GM18858 (cell line): ENCODE measurements at regions not wholly inside any gene's neighbourhood (a gene's known extent, or its start where the extent isn't known, plus 50 kb on each side); places are given as distances from the start of the nearest gene placed in this dataset.

Source experiments
- ATAC-seq: cut with Tn5 transposase; IDR thresholded peaks from one replicate; pipeline ENCODE4 v1.9.1; 2021; ENCODE audit not compliant: unreplicated experiment

DNA sequence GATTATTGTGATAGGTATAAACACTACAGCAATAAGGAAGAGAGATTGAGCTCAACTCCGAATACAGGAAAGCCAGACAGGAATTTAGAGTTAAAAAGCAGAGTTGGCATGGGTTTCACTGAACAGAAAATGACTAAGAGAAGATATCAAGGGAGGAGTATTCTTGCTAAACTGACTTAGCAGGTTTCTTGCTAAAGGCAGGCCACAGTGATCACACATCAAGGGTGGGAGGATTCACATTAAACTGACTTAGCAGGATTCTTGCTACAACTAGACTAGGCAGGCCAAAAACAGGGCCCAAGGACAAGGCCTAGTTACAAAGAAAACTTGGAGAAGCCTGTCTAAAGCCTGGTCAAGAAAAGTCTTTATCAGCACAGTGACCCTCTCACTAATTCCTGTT, 195.1 kb downstream of the MAGEB5 start:
- ATAC-seq: no peak

DNA sequence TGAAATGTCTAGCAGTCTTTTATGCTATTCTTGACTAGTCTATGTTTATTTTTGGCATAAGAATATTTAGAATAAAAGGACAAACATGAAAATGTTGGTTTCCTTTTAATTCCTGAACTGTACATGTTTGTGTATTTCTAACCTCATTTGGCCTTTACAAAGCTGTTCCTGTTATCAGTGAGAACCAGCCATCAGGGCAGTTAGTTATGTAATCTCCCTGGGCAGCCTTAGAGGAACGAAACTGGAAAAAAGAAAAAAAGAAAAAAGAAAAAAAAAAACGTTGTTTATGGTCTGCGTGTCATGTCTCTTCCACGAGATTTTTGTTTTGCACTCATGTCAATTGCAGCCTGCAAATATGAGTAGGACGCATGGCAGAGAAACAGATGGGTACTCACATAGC, 193.7 kb downstream of the MAGEB5 start:
- ATAC-seq: no peak

DNA sequence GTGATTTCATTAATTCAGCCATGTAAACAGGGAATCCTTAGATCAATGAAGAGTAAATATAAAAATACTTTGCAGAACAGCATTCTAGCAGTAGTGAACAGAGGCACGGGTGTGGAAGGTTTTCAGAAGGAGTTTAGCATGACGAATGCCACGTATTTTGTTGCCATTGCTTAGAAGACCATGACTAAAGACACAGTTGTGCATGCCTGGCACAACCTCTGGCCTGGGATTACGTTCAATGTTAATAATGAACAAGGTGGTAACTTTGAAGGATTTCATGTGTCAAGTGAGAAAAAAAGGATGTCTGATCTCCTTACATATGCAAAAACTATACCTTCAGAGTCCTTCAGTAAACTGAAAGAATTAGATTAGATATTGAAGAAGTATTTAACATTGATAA, 171.9 kb downstream of the MAGEB5 start:
- no peak for ATAC-seq

DNA sequence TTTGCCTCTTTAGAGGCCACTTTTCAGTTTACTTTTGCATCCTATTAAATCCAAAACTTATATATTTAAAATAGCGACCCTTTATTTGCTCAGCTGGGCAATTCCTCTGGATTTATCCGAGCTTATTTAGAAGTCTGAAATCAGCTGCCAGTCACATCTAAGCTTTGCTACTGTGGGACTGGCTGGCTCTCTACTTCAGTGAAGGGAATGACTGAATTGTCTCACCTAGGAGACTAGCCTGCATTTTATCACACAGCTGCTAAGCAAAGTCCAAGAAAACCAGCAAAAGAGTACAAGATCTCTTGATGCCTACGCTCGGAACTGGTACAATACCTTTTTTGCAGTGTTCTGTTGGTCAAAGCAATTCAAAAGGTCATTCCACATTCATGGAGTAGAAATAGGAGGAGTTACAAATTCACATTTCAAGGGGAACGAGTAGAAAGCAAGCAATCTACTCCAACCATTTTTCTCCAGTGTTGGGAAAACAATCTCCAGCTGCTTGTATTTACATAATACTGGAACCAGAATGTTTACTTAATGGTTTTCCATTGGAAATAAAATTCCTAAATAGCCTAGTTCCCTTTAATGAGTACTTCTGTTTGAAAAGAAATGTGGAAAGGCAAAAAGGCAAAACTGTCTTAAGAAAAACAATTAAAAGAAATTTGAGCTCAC, 160.2 kb downstream of the MAGEB5 start:
- ATAC-seq: no peak

DNA sequence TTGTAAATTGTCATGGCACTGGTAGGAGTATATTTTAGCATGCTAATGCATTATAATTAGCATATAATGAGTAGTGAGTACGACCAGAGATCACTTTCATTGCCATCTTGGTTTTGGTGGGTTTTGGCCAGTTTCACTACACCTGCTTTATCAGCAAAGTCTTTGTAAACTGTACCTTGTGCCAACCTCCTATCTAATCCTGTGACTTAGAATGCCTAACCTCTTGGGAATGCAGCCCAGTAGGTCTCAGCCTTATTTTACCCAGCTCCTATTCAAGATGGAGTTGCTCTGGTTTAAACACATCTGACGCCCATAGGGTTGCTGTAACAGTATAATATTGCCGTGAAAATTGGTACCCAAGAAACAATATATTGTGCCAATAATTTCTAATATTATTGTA, 159.4 kb downstream of the MAGEB5 start:
- ATAC-seq: no peak

DNA sequence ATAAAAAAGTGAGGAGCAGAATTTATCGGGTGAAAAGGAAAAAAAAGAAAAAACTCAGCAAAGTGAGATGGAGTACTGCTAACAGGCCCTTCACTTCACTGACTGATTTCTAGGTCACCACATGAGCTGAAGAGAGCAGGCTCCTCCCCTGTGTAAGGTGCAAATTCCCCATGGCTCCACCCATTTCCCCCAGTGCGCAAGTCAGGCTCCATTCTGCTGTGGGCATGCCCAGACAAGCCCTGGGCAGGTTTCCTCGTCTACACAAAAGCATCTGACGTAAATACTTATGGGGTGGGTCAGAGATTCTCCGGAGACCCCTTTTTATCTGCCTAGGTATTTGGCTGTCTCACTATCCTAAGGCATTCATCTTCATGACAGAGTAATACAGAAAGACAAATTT, 157.9 kb downstream of the MAGEB5 start:
- no peak for ATAC-seq

DNA sequence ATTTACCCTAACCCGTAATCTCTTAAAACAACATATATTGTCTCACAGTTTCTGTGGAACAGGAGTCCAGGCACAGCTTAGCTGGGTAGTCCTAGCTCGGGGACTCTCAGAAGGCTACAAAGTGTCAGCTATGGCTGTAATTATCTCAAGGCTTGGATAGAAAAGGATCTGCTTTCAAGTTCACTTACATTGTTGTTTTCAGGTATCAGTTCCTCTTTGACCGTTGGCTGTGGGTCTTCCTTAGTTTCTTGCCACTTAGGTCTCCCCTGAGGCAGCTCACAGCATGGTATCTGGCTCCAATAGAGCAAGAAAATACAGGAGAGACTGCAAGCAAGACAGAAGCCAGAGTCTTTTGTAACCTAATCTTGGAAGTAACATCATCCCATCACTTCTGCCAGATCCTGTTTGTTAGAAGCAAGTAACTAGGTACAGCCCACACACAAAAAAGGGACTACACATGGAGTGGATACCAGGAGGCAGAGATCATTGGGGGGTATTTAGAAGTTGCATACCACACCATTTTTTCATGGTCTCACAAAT, 137.0 kb downstream of the MAGEB5 start:
- no peak for ATAC-seq

DNA sequence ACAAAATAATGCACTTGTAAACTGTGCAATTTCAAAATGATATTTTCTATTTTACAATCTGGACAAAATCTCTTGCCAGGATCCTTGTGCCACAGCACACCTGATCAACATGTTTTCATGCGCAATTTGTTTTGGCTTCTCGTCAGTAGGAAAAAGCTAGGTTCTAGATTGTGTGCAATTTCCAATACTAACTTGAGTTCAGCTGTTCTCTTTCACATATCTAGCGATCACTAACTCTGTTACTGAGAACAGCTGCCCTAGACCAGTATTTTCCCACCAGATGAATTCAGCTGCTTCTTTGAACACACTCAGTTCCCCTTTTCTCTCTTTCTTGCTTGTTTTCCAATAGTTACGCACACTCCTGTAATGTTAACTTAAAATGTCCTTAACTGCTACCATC, 131.2 kb downstream of the MAGEB5 start:
- ATAC-seq: no peak

DNA sequence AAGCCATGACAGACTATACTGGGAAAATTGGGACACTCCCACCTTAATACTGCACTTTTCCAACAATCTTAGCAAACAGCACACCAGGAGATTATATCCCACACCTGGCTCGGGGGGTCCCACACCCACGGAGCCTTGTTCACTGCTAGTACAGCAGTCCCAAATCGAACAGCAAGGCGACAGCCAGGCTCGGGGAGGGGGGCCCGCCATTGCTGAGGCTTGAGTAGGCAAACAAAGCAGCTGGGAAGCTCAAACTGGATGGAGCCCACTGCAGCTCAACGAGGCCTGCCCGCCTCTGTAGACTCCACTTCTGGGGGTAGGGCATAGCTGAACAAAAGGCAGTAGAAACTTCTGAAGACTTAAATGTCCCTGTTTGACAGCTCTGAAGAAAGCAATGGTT, 118.3 kb downstream of the MAGEB5 start:
- ATAC-seq: no peak

DNA sequence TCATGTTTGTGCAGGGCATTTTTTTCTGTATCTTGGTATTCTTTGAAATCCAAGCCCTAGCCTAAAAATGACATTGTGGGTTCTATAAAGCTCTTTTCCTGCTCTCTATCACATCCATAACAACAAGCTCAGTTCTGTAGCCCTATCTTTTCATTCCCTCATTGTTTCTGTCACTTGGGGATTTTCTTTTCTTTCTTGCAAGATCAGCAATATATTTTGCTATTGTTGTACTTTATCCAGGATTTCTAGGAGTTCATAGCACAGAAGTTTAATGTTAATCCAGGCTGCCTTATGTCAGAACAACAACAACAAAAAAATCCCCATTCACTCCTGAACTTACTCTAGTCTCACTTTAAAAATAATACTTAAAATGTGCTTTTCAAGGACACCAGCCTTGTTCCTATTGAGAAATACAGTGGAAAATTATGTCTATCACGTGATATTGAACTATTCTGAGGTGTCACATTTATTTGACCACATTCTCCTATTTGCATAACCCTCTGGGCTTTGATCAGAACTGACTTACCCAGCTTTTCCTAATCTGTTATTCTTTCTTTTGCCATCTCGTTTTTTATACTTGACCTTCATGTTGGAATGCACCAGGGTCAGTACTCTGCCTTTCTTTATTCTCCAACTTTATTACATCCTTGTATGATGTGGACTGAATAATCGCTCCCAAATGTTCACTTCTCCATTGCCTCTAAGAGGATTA, 112.8 kb downstream of the MAGEB5 start:
- no peak for ATAC-seq

DNA sequence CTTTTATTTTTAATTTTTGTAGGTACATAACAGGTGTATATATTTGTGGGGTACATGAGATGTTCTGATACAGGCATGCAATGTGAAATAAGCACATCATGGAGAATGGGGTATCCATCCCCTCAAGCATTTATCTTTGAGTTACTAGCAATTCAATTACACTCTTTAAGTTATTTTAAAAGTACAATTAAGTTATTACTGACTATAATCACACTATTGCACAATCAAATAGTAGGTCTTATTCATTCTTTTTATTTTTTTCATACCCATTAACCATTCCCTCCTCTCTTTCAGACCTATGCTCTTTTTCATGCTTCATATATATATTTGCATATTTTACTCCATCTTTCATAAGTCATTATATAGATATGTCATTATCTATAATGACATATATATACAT, 93.3 kb downstream of the MAGEB5 start:
- no peak for ATAC-seq

DNA sequence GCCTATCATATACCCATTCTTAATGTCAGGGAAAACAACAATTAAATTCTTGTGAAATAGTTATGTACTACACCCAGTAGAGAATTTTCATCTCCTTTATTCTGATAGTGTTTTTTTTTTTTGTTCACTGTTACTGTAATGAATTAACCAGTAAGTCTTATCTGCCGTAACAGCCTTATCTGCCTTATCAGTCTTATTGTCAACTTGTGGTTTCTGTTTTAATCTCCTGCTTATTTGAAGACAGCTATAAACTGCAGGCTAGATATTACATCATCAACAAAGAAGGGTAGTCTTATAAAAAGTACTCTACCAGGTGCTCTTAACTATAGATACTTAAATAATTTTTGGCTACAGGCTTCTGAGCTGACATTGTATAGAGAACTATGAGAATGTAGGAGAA, 79.5 kb downstream of the MAGEB5 start:
- ATAC-seq: no peak

DNA sequence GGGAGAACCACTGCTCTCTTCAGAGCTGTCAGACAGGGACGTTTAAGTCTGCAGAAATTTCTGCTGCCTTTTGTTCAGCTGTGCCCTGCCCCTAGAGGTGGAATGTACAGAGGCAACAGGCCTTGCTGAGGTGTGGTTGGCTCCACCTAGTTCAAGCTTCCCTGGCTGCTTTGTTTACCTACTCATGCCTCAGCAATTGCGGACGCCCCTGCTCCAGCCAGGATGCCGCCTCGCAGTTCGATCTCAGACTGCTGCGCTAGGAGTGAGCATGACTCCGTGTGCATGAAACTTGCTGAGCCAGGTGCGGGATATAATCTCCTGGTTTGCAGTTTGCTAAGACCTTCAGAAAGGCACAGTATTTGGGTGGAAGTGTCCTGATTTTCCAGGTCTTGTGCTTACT, 70.9 kb downstream of the MAGEB5 start:
- no peak for ATAC-seq
